ENCODE measurements at regions not wholly inside any gene's neighbourhood (a gene's known extent, or its start where the extent isn't known, plus 50 kb on each side); places are given as distances from the start of the nearest gene placed in this dataset.

GRCh38 chr15:25188051-25188450, 233.3 kb downstream of the SNRPN start:
- ATAC-seq (replicated peaks in 1 of 4) (no peak), DNase-seq (no peak)
- WGBS (ENCODE audit: insufficient coverage) = 78% methylated on average over 6 of the region's 7 CpGs
- Histone ChIP-seq H3K4me3 (ENCODE audit: control insufficient read depth in 1 of 2, extremely low read depth in 1 of 2, low read length in 1 of 2) (no peak overlapping the region), H3K9me3 (no peaks in the 10 kb centered on the region), H3K27ac (ENCODE audit: low read length) (no peak overlapping the region), H3K4me1 (ENCODE audit: control insufficient read depth in 1 of 2, extremely low read depth in 1 of 2, insufficient read depth in 2 of 2, low read length in 2 of 2) (no peaks in the 10 kb centered on the region), H3K27me3 (replicated peaks in 1 of 2; ENCODE audit: control insufficient read depth in 2 of 2, extremely low read depth in 1 of 2, insufficient read depth in 2 of 2, low read length in 1 of 2) (no peaks in the 10 kb centered on the region), H3K36me3 (ENCODE audit: control insufficient read depth in 2 of 2, extremely low read depth in 1 of 2, insufficient read depth in 1 of 2, low read length in 1 of 2) (no peaks in the 10 kb centered on the region)
- H3K36me3 Mint-ChIP-seq = no peaks in the 10 kb centered on the region
- no peak overlapping the region for H3K4me3 Mint-ChIP-seq
- H3K9me3 Mint-ChIP-seq = peaks cover 7 to 19% (median 9%) of the 10 kb centered on the region in 3 donors
- ChIA-PET POLR2A (no interaction called here), CTCF (no interaction called here)
- H3K27me3 Mint-ChIP-seq = no peaks in the 10 kb centered on the region
- H3K4me1 Mint-ChIP-seq = no peaks in the 10 kb centered on the region
- H3K27ac Mint-ChIP-seq = no peak overlapping the region

GRCh38 chr15:25188551-25189101, 233.8 kb downstream of the SNRPN start:
- DNase-seq (no peak), ATAC-seq (replicated peaks in 1 of 4) (no peak)
- Histone ChIP-seq H3K9me3 (no peaks in the 10 kb centered on the region), H3K27me3 (replicated peaks in 1 of 2; ENCODE audit: control insufficient read depth in 2 of 2, extremely low read depth in 1 of 2, insufficient read depth in 2 of 2, low read length in 1 of 2) (no peaks in the 10 kb centered on the region), H3K4me3 (ENCODE audit: control insufficient read depth in 1 of 2, extremely low read depth in 1 of 2, low read length in 1 of 2) (no peak overlapping the region), H3K4me1 (ENCODE audit: control insufficient read depth in 1 of 2, extremely low read depth in 1 of 2, insufficient read depth in 2 of 2, low read length in 2 of 2) (no peaks in the 10 kb centered on the region), H3K27ac (ENCODE audit: low read length) (no peak overlapping the region), H3K36me3 (ENCODE audit: control insufficient read depth in 2 of 2, extremely low read depth in 1 of 2, insufficient read depth in 1 of 2, low read length in 1 of 2) (no peaks in the 10 kb centered on the region)
- WGBS (ENCODE audit: insufficient coverage) = 81% methylated on average over 6 of the region's 7 CpGs
- H3K27ac Mint-ChIP-seq = no peak overlapping the region
- CTCF ChIA-PET = no interaction called here
- H3K4me3 Mint-ChIP-seq = no peak overlapping the region
- H3K9me3 Mint-ChIP-seq = peaks cover 7 to 19% (median 11%) of the 10 kb centered on the region in 3 donors
- H3K36me3 Mint-ChIP-seq = no peaks in the 10 kb centered on the region
- no peaks in the 10 kb centered on the region for H3K27me3 Mint-ChIP-seq
- no peaks in the 10 kb centered on the region for H3K4me1 Mint-ChIP-seq
- POLR2A ChIA-PET = no interaction called here

DNA sequence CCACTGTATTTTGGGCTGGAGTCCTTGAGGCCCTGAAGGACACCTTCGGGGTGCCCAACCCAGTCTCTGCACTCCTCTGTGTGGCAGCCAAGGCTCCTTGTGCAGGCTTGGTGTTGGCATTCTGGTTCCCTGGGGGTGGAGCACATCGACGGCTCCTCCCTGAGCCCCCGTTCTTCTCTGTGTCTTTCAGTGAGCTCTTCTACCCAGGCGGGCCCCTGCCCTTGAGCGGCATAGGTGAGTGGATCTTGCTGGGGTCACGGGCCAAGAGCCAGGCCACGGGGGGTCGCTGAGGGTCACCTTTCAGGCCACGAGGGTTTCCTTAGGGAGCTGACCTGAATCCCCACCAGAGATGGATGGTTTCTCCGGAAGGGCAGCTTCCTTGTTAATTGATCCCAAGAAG, 234.8 kb downstream of the SNRPN start:
- Histone ChIP-seq H3K9me3 (no peaks in the 10 kb centered on the region), H3K27me3 (replicated peaks in 1 of 2; ENCODE audit: control insufficient read depth in 2 of 2, extremely low read depth in 1 of 2, insufficient read depth in 2 of 2, low read length in 1 of 2) (no peaks in the 10 kb centered on the region), H3K4me3 (ENCODE audit: control insufficient read depth in 1 of 2, extremely low read depth in 1 of 2, low read length in 1 of 2) (no peak overlapping the region), H3K4me1 (ENCODE audit: control insufficient read depth in 1 of 2, extremely low read depth in 1 of 2, insufficient read depth in 2 of 2, low read length in 2 of 2) (no peaks in the 10 kb centered on the region), H3K27ac (ENCODE audit: low read length) (no peak overlapping the region), H3K36me3 (ENCODE audit: control insufficient read depth in 2 of 2, extremely low read depth in 1 of 2, insufficient read depth in 1 of 2, low read length in 1 of 2) (no peaks in the 10 kb centered on the region)
- Mint-ChIP-seq H3K27ac (no peak overlapping the region), H3K36me3 (no peaks in the 10 kb centered on the region), H3K4me1 (no peaks in the 10 kb centered on the region), H3K27me3 (no peaks in the 10 kb centered on the region), H3K9me3 (peaks cover 7 to 19% (median 11%) of the 10 kb centered on the region in 3 donors), H3K4me3 (no peak overlapping the region)
- ChIA-PET POLR2A (no interaction called here), CTCF (no interaction called here)
- ATAC-seq (replicated peaks in 1 of 4) (no peak), DNase-seq (no peak)
- 81% methylated on average over 8 of the region's 11 CpGs for WGBS (ENCODE audit: insufficient coverage)

DNA sequence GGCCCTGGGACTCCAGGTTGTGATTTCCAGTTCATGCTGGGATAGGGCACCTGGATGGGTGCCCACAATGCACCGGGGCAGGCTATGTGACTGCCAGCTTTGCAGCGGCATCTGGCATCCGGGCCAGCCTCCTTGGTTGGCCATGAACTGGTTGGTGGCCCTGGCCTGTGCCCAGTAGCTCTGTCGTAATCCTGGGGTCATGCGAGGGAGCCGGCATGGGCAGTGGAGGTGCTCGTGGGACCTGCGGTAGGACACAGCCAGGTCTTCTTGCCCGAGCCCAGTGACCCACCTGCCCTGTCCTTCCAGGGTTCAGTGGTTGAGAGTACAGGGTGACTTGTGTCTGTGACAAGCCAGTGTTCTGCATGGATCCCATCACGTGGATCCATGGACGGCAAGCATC, 237.9 kb downstream of the SNRPN start:
- H3K9me3 Mint-ChIP-seq = peaks cover 4 to 12% (median 12%) of the 10 kb centered on the region in 3 donors
- WGBS (ENCODE audit: insufficient coverage) = 92% methylated on average over 8 of the region's 11 CpGs
- no peaks in the 10 kb centered on the region for H3K4me1 Mint-ChIP-seq
- no peak overlapping the region for H3K4me3 ChIP-seq (ENCODE audit: control insufficient read depth in 1 of 2, extremely low read depth in 1 of 2, low read length in 1 of 2)
- DNase-seq (no peak), ATAC-seq (replicated peaks in 1 of 4) (no peak)
- no peak overlapping the region for H3K4me3 Mint-ChIP-seq
- POLR2A ChIA-PET = no interaction called here
- H3K27me3 Mint-ChIP-seq = no peaks in the 10 kb centered on the region
- H3K36me3 ChIP-seq (ENCODE audit: control insufficient read depth in 2 of 2, extremely low read depth in 1 of 2, insufficient read depth in 1 of 2, low read length in 1 of 2) = no peaks in the 10 kb centered on the region
- H3K27me3 ChIP-seq (replicated peaks in 1 of 2; ENCODE audit: control insufficient read depth in 2 of 2, extremely low read depth in 1 of 2, insufficient read depth in 2 of 2, low read length in 1 of 2) = no peaks in the 10 kb centered on the region
- no peak overlapping the region for H3K27ac Mint-ChIP-seq
- no peaks in the 10 kb centered on the region for H3K4me1 ChIP-seq (ENCODE audit: control insufficient read depth in 1 of 2, extremely low read depth in 1 of 2, insufficient read depth in 2 of 2, low read length in 2 of 2)
- no peaks in the 10 kb centered on the region for H3K9me3 ChIP-seq
- no peak overlapping the region for H3K27ac ChIP-seq (ENCODE audit: low read length)
- H3K36me3 Mint-ChIP-seq = no peaks in the 10 kb centered on the region
- CTCF ChIA-PET = no interaction called here

GRCh38 chr15:25207369-25207768, 231.5 kb downstream of the UBE3A start:
- H3K4me1 ChIP-seq (ENCODE audit: control insufficient read depth in 1 of 2, extremely low read depth in 1 of 2, insufficient read depth in 2 of 2, low read length in 2 of 2) = no peaks in the 10 kb centered on the region
- H3K27ac ChIP-seq (ENCODE audit: low read length) = no peak overlapping the region
- ChIA-PET POLR2A (no interaction called here), CTCF (no interaction called here)
- H3K4me3 Mint-ChIP-seq = no peak overlapping the region
- no peaks in the 10 kb centered on the region for H3K27me3 ChIP-seq (replicated peaks in 1 of 2; ENCODE audit: control insufficient read depth in 2 of 2, extremely low read depth in 1 of 2, insufficient read depth in 2 of 2, low read length in 1 of 2)
- H3K27me3 Mint-ChIP-seq = no peaks in the 10 kb centered on the region
- no peaks in the 10 kb centered on the region for H3K9me3 ChIP-seq
- ATAC-seq (replicated peaks in 1 of 4) = no peak
- H3K27ac Mint-ChIP-seq = no peak overlapping the region
- DNase-seq = no peak
- peaks cover 0 to 2% (median 0%) of the 10 kb centered on the region in 3 donors for H3K9me3 Mint-ChIP-seq
- 79% methylated on average over 5 of the region's 5 CpGs for WGBS (ENCODE audit: insufficient coverage)
- no peaks in the 10 kb centered on the region for H3K36me3 Mint-ChIP-seq
- no peak overlapping the region for H3K4me3 ChIP-seq (ENCODE audit: control insufficient read depth in 1 of 2, extremely low read depth in 1 of 2, low read length in 1 of 2)
- no peaks in the 10 kb centered on the region for H3K36me3 ChIP-seq (ENCODE audit: control insufficient read depth in 2 of 2, extremely low read depth in 1 of 2, insufficient read depth in 1 of 2, low read length in 1 of 2)
- no peaks in the 10 kb centered on the region for H3K4me1 Mint-ChIP-seq

- 84% methylated on average over 7 of the region's 7 CpGs for WGBS (ENCODE audit: insufficient coverage)
- no peak overlapping the region for H3K27ac Mint-ChIP-seq
- H3K36me3 Mint-ChIP-seq = no peaks in the 10 kb centered on the region
- H3K4me3 Mint-ChIP-seq = no peak overlapping the region
- ATAC-seq (replicated peaks in 1 of 4) = no peak
- Histone ChIP-seq H3K4me1 (ENCODE audit: control insufficient read depth in 1 of 2, extremely low read depth in 1 of 2, insufficient read depth in 2 of 2, low read length in 2 of 2) (no peaks in the 10 kb centered on the region), H3K27me3 (replicated peaks in 1 of 2; ENCODE audit: control insufficient read depth in 2 of 2, extremely low read depth in 1 of 2, insufficient read depth in 2 of 2, low read length in 1 of 2) (no peaks in the 10 kb centered on the region), H3K27ac (ENCODE audit: low read length) (no peak overlapping the region), H3K36me3 (ENCODE audit: control insufficient read depth in 2 of 2, extremely low read depth in 1 of 2, insufficient read depth in 1 of 2, low read length in 1 of 2) (no peaks in the 10 kb centered on the region), H3K4me3 (ENCODE audit: control insufficient read depth in 1 of 2, extremely low read depth in 1 of 2, low read length in 1 of 2) (no peak overlapping the region), H3K9me3 (no peaks in the 10 kb centered on the region)
- POLR2A ChIA-PET = no interaction called here
- DNase-seq = no peak
- no peaks in the 10 kb centered on the region for H3K4me1 Mint-ChIP-seq
- H3K9me3 Mint-ChIP-seq = peaks cover 0 to 2% (median 0%) of the 10 kb centered on the region in 3 donors
- no peaks in the 10 kb centered on the region for H3K27me3 Mint-ChIP-seq
- CTCF ChIA-PET = no interaction called here
Observed at GRCh38 chr15:25208735-25209134, 230.1 kb downstream of the UBE3A start.

DNA sequence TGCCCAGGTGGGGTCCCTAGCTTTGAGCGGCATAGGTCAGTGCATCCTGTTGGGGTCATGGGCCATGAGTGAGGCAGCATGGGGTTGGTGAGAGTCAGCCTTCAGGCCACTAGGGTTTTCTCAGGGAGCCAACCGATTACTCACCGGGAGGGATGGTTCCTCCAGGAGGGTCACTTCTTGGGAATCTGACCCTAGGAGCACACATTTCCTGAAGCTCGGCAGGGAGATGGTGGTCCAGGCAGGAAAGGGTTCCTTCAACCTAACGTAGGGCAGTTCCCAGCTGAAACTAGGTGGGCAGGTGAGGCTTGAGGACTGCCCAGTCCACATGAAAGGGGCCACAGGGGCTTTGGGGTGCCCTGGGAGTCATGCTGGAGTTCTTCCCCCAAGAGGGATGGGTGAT, 218.0 kb downstream of the UBE3A start:
- Mint-ChIP-seq H3K27me3 (no peaks in the 10 kb centered on the region), H3K36me3 (no peaks in the 10 kb centered on the region), H3K4me3 (no peak overlapping the region), H3K9me3 (peaks cover 0 to 4% (median 3%) of the 10 kb centered on the region in 3 donors), H3K4me1 (no peaks in the 10 kb centered on the region), H3K27ac (no peak overlapping the region)
- POLR2A ChIA-PET = no interaction called here
- DNase-seq (no peak), ATAC-seq (replicated peaks in 1 of 4) (no peak)
- Histone ChIP-seq H3K4me3 (ENCODE audit: control insufficient read depth in 1 of 2, extremely low read depth in 1 of 2, low read length in 1 of 2) (no peak overlapping the region), H3K9me3 (no peaks in the 10 kb centered on the region), H3K27ac (ENCODE audit: low read length) (no peak overlapping the region), H3K36me3 (ENCODE audit: control insufficient read depth in 2 of 2, extremely low read depth in 1 of 2, insufficient read depth in 1 of 2, low read length in 1 of 2) (no peaks in the 10 kb centered on the region), H3K27me3 (replicated peaks in 1 of 2; ENCODE audit: control insufficient read depth in 2 of 2, extremely low read depth in 1 of 2, insufficient read depth in 2 of 2, low read length in 1 of 2) (peaks cover 0 to 2% of the 10 kb centered on the region in 2 experiments), H3K4me1 (ENCODE audit: control insufficient read depth in 1 of 2, extremely low read depth in 1 of 2, insufficient read depth in 2 of 2, low read length in 2 of 2) (no peaks in the 10 kb centered on the region)
- WGBS (ENCODE audit: insufficient coverage) = 91% methylated on average over 3 of the region's 5 CpGs
- CTCF ChIA-PET = no interaction called here

Measured in T-cell (primary cell).